Neural progenitor cell (in vitro differentiated cells): ENCODE measurements at regions not wholly inside any gene's neighbourhood (a gene's known extent, or its start where the extent isn't known, plus 50 kb on each side); places are given as distances from the start of the nearest gene placed in this dataset.

Experiments used
- CTCF ChIP-seq: fragments of 200-600 bp; sonication (generic); IDR thresholded peaks from 2 replicates; pipeline ENCODE4 v1.5.1; 2017; ENCODE audit warnings: antibody characterized with exemption, mild to moderate bottlenecking
- EZH2 ChIP-seq: fragments of 200-600 bp; sonication (generic); IDR thresholded peaks from 2 replicates; pipeline ENCODE4 v1.6.1; 2017; ENCODE audit warnings: antibody characterized with exemption, mild to moderate bottlenecking, moderate library complexity
- EZH2phosphoT487 ChIP-seq: fragments of 200-600 bp; sonication (generic); IDR thresholded peaks from 2 replicates; pipeline ENCODE4 v1.6.1; 2017; ENCODE audit warnings: antibody characterized with exemption

GRCh38 chr10:121261665-121262064, 336.6 kb downstream of the FGFR2 start:
- TF ChIP-seq CTCF: no peak
- TF ChIP-seq EZH2: no peak
- TF ChIP-seq EZH2phosphoT487: no peak
